ENCODE measurements at regions not wholly inside any gene's neighbourhood (a gene's known extent, or its start where the extent isn't known, plus 50 kb on each side); places are given as distances from the start of the nearest gene placed in this dataset.

DNA sequence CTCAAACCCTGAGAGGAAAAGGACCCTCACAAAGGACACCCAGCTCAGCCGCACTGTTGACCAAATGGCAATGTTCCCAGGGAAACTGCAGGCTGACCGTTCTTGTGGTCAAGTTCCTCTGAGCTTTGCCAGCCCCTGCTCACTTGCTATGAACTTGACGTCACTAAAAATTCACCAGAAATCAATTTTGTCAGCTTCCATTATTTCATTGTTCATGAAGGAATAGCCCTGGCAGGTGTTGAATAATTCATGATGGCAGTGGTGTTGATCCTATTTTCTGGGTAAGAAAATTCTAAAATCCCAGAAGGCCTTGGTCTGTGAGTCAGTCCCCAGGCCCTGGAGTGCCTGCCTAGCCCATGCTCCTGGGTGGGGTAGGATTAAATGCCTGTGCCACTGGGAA is 318.9 kb downstream of the ZNF326 start:
- TF ChIP-seq FOSL1 (IDR thresholded peaks at IDR 0.05; ENCODE audit: low read depth): no peak
- TF ChIP-seq, protein P1, sequence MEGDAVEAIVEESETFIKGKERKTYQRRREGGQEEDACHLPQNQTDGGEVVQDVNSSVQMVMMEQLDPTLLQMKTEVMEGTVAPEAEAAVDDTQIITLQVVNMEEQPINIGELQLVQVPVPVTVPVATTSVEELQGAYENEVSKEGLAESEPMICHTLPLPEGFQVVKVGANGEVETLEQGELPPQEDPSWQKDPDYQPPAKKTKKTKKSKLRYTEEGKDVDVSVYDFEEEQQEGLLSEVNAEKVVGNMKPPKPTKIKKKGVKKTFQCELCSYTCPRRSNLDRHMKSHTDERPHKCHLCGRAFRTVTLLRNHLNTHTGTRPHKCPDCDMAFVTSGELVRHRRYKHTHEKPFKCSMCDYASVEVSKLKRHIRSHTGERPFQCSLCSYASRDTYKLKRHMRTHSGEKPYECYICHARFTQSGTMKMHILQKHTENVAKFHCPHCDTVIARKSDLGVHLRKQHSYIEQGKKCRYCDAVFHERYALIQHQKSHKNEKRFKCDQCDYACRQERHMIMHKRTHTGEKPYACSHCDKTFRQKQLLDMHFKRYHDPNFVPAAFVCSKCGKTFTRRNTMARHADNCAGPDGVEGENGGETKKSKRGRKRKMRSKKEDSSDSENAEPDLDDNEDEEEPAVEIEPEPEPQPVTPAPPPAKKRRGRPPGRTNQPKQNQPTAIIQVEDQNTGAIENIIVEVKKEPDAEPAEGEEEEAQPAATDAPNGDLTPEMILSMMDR (IDR thresholded peaks at IDR 0.05 in 2 of 3, conservative IDR thresholded peaks at IDR 0.05 in 1 of 3; ENCODE audit: borderline replicate concordance in 1 of 3, insufficient read depth in 1 of 3, low read depth in 2 of 3, low read length in 2 of 3): no peak
- TF ChIP-seq, protein P2, sequence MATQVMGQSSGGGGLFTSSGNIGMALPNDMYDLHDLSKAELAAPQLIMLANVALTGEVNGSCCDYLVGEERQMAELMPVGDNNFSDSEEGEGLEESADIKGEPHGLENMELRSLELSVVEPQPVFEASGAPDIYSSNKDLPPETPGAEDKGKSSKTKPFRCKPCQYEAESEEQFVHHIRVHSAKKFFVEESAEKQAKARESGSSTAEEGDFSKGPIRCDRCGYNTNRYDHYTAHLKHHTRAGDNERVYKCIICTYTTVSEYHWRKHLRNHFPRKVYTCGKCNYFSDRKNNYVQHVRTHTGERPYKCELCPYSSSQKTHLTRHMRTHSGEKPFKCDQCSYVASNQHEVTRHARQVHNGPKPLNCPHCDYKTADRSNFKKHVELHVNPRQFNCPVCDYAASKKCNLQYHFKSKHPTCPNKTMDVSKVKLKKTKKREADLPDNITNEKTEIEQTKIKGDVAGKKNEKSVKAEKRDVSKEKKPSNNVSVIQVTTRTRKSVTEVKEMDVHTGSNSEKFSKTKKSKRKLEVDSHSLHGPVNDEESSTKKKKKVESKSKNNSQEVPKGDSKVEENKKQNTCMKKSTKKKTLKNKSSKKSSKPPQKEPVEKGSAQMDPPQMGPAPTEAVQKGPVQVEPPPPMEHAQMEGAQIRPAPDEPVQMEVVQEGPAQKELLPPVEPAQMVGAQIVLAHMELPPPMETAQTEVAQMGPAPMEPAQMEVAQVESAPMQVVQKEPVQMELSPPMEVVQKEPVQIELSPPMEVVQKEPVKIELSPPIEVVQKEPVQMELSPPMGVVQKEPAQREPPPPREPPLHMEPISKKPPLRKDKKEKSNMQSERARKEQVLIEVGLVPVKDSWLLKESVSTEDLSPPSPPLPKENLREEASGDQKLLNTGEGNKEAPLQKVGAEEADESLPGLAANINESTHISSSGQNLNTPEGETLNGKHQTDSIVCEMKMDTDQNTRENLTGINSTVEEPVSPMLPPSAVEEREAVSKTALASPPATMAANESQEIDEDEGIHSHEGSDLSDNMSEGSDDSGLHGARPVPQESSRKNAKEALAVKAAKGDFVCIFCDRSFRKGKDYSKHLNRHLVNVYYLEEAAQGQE (IDR thresholded peaks at IDR 0.05; ENCODE audit: low read depth): no peak
- no peak for TF ChIP-seq POLR2A (IDR thresholded peaks at IDR 0.05; ENCODE audit: borderline replicate concordance, extremely low read depth, insufficient read depth, insufficient read length)
- TF ChIP-seq EZH2phosphoT487 (IDR thresholded peaks at IDR 0.05; ENCODE audit: borderline replicate concordance): no peak
- TF ChIP-seq, protein P3, sequence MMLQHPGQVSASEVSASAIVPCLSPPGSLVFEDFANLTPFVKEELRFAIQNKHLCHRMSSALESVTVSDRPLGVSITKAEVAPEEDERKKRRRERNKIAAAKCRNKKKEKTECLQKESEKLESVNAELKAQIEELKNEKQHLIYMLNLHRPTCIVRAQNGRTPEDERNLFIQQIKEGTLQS (IDR thresholded peaks at IDR 0.05): no peak
